ENCODE measurements at regions not wholly inside any gene's neighbourhood (a gene's known extent, or its start where the extent isn't known, plus 50 kb on each side); places are given as distances from the start of the nearest gene placed in this dataset.
A peak's percentile ranks its signal among the peaks of the same experiment; 100 is the strongest.
"Not testable (repeated sequence)": the region's sequence is repeated elsewhere in the genome, so short reads cannot be mapped to it uniquely, and the experiment has no call there.

GRCh38 chr1:121519042-121519755 lies 334.4 kb downstream of the SRGAP2C start:
- peak; percentile 88 for DNase-seq

- DNase-seq = not testable (repeated sequence)
Observed at GRCh38 chr1:121519756-121520286, 335.0 kb downstream of the SRGAP2C start.

DNA sequence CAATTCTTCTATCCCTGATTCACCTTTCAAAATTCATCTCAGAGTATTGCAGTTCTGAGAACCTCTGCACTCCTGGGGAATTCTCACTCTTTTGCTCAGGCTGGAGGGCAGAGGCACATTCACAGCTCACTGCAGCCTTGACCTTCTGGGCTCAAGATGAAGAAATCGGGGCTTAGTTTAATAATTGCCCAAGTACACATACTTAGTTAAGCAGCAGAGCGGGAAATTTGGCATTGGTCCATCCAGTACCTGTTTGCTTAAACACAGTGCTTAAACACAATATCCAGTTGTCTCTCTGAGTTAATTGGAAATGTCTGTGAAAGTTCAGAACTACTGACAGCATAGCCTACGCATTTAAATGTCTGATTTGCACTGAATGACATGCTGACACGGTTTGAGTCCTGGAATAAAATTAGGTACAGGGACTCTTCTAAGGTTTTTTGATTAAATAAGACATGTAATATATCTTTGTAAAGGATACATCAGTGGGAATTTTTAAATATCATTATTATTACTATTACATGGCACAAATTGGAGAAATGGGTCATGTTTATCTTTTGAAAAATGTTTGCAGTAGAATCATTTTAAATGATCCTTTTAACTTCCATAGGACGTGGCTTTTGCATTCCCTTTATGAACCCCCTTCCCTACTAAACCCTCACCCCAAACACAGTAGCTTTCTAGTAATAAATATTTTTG lies 337.4 kb downstream of the SRGAP2C start:
- no peak for DNase-seq

GRCh38 chr1:121523112-121523511 lies 338.3 kb downstream of the SRGAP2C start:
- DNase-seq = not testable (repeated sequence)

DNA sequence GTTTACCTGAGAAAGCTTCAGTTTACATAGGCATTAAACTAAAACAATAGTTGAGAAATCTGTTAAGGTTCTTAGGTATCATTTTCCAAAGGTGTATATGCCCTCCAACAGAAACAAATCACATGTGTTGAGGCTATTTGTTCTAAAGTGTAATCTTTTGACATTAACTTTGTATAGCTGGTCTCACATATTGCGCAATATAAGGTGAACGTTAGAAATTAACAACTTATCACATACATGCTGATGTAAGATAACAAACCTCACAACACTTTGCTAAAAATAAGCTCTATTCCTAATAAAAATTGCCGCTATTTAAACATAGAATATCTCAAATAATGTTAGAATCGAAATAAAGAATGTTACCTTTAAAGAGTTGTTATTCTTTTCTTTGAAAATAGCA lies 340.6 kb downstream of the SRGAP2C start:
- DNase-seq = no peak

GRCh38 chr1:121528958-121529357 lies 344.2 kb downstream of the SRGAP2C start:
- DNase-seq = not testable (repeated sequence)

GRCh38 chr1:121530026-121530425 lies 345.3 kb downstream of the SRGAP2C start:
- DNase-seq = not testable (repeated sequence)

DNA sequence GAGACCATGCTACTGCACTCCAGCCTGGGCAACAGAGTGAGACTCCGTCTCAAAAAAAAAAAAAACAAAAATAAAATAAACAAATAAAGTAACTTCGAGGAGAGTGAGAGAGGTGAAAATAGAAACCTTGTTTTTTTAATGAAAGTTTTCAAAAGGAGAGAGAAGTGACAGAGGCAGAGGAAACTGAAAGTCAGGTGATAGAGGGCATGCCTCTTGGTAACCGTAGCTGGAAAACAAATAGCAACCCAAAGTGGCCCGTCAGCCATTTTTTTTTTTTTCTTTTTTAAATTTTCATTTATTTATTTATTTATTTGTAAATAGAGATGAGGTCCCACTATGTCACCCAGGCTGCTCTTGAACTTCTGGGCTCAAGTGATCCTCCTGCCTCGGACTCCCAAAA lies 347.0 kb downstream of the SRGAP2C start:
- DNase-seq = not testable (repeated sequence)

DNA sequence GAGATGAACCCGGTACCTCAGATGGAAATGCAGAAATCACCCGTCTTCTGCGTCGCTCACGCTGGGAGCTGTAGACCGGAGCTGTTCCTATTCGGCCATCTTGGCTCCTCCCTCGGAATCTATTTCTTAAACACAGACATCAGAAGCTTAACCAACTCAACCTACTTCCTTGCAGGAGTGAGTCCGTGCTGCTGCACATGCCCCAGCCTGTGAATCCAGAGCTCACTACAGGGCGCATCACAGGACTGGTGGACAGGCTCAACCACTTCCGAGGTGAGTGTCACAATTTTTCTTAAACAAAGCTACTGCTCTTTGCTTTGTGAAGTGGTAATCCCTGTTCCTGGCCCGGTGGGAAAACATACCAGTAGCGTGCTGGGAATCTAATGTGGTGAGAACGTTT lies 353.4 kb downstream of the SRGAP2C start:
- not testable (repeated sequence) for DNase-seq

DNA sequence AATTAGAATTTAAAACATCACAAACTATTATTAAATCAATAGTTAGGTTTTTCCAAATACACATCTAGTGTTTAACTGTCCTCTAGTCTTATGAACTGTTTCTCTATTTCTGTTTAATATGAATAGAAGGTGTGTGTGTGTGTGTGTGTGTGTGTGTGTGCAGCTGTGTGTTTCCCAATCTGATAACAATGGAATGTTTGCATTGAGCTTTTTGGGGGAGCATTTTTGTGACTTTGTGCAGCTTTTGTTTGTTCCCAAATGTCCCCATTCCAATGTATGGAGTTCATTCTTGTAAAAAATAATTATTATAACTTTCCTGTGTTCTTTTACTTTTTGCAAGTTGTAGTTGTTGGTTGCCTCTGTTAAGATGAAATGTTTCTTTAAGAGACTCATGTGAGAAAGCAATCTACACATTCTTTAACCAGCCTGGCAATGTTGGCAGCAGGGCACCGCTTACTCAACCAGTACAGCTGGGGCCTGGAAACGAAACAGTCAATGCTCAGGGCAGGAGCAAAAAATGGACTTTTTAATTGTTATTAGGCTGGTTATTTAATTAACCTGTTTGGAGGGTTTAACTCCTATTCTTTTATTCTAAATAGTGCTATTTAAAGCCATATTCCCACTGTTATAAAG lies 354.3 kb downstream of the SRGAP2C start:
- DNase-seq = no peak

GRCh38 chr1:121543988-121544387 lies 359.2 kb downstream of the SRGAP2C start:
- DNase-seq = not testable (repeated sequence)

- DNase-seq = no peak
Observed at GRCh38 chr1:121544500-121544899, 359.7 kb downstream of the SRGAP2C start.

- DNase-seq = not testable (repeated sequence)
Observed at GRCh38 chr1:121545899-121546298, 361.1 kb downstream of the SRGAP2C start.

DNA sequence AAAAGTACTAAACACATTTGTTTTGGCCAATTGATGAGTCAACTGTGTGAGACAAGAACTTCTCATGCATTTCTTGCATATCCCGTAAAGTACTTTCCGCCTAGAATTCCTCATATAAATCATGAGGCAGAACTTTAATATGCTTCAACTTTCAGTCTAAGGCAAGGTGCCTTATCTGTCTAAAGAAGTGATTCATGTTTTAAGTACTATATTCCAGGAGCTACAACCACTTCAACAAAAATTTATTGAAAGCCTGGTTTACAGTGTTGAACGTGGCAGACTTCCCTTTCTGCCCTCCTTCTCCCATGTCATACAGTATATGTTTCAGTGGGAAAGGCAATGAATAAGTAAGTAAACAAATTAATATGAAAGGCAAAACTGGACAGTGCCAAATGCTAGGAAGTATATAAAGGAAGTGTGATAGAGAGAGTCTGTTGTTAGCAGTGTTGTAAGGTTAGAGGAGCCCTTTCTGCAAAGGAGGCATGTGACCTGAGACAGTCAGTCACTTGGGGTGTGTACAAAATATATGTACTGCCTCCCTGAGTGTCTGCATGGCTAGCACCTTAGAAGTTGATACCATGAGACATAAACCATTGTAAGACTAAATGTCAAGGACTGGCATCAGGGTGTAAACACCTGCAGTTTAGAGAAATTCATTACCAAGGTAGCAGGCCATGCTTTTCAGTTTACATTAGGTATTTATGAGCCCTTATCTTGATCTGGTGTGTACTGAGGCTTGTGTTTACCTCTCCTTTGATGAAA lies 362.2 kb downstream of the SRGAP2C start:
- no peak for DNase-seq

- DNase-seq = not testable (repeated sequence)
Observed at GRCh38 chr1:121547726-121548125, 363.0 kb downstream of the SRGAP2C start.

DNA sequence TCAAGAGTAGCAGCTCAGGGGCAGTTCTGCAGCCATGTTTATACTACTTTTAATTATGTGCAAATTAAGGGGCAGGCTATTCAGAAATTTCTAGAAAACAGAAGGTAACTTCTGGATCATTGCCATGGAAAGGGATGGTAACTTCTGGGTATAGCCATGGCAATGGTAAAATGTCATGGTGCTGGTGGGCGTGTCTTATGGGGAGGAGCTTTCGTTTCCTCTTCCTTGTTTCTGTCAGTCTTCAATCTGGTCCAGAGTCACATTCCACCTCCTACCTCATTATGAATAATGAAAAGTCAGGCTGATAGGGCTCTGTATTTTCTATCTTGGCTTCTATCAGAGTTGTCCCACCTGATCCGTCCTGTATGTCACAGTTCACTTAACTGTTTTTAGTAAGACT lies 366.0 kb downstream of the SRGAP2C start:
- not testable (repeated sequence) for DNase-seq

DNA sequence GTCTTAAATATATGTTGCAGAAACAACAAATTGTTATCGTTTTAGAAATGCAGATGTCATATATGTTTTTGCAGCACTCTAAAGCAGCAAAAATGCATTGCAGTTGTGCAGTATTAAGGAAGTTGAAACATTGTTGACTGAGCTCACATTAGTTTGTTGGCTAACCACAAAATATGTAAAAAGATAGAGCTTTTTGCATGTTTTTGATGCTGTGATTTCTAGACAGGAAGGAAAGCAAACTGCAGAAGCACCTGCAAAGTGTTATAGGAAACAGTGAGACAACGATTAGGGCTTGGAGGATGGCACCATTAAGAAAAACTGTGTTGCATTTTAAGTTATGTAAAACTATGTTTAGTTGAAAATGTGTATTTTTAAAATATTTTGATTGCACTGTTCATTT lies 366.7 kb downstream of the SRGAP2C start:
- DNase-seq = peak; percentile 58

GRCh38 chr1:121556560-121556959 lies 371.8 kb downstream of the SRGAP2C start:
- not testable (repeated sequence) for DNase-seq

DNA sequence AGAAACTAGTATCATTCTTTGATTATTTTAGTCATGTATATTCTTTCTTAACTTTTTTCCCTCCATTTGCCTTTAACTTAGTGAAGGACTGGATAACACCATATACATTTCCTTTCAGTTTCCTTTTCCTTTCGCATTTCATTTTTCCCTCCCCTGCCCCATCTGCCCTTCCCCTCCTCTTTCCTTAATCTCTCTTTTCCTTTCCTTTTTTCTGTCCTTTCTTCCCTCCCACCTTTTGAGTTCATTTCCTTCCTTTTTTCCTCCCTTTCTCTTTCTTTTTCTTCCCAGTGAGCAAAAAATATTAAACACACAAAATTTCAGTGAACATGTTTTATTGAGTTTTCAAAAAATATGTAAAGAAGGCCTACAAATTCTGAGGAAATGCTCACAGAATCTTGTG lies 373.3 kb downstream of the SRGAP2C start:
- DNase-seq = not testable (repeated sequence)

DNA sequence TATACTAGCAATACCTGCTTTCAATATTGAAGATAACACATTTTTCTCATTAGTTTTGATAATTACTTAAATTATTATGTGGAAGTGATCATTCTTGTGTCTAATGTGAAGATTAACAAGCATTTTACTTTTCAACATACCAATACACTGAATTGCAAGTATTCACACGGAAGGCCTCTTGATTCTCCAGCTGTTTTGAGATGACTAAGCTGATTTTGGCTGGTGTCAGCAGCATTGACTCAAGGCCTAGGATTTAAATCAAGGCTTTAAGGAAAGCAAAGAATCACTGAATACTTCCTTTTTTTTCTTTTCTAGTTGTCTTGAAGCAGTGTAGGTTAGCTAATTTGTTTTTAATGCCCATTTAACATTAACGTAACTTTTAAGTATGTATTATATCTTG lies 373.7 kb downstream of the SRGAP2C start:
- DNase-seq = no peak

DNA sequence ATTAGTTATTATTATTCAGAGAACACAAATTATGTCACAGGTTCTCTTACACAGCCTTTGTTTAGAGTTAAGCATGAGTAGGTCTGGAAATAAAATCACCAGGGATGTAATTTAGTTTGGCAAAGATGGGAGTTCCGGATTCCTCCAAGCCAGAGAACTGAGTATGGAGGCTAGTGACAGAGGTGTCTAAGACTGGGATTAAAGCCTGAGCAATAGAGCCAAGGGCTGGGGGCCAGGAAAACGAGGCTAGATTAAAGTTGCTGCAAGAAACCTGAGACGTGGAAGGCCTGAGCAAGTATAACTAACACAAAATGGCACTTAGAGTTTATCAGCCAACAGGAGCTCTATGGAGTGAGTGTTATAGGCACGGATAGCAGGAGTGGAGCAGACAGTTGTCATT lies 381.6 kb downstream of the SRGAP2C start:
- no peak for DNase-seq

- no peak for DNase-seq
Observed at GRCh38 chr1:121569428-121569827, 384.7 kb downstream of the SRGAP2C start.
